ENCODE measurements at regions not wholly inside any gene's neighbourhood (a gene's known extent, or its start where the extent isn't known, plus 50 kb on each side); places are given as distances from the start of the nearest gene placed in this dataset.
"Not testable (repeated sequence)": the region's sequence is repeated elsewhere in the genome, so short reads cannot be mapped to it uniquely, and the experiment has no call there.

DNA sequence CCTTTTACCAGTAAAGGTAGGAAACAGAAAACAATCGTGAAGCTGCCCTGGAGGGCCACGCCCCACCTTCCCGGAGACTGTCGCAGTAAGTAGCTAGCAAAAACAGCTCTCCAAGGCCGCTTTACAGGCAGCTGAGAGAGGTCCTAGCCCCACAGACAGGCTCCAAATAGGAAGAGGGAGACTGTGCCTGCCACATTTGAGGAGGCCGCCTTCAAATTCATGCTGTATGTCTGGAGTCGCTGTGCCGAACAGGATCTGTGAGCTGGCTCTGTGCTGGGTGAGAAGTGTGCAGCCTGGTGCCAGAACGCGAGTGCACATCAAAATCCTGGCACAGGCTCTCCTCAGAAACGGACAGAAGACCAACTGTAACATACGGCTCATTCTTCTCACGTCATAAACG is 582.2 kb downstream of the CETN3 start:
- Histone ChIP-seq H3K4me3 (peak overlapping the region; percentile 47 to 51), H3K27ac (no peak overlapping the region), H3K4me1 (peaks cover 0 to 3% of the 10 kb centered on the region in 2 donors), H3K36me3 (no peaks in the 10 kb centered on the region), H3K9me3 (no peaks in the 10 kb centered on the region), H3K27me3 (no peaks in the 10 kb centered on the region)
- intact Hi-C loops (cut with DNase I), result no loop called here
- TF ChIP-seq, protein P1, sequence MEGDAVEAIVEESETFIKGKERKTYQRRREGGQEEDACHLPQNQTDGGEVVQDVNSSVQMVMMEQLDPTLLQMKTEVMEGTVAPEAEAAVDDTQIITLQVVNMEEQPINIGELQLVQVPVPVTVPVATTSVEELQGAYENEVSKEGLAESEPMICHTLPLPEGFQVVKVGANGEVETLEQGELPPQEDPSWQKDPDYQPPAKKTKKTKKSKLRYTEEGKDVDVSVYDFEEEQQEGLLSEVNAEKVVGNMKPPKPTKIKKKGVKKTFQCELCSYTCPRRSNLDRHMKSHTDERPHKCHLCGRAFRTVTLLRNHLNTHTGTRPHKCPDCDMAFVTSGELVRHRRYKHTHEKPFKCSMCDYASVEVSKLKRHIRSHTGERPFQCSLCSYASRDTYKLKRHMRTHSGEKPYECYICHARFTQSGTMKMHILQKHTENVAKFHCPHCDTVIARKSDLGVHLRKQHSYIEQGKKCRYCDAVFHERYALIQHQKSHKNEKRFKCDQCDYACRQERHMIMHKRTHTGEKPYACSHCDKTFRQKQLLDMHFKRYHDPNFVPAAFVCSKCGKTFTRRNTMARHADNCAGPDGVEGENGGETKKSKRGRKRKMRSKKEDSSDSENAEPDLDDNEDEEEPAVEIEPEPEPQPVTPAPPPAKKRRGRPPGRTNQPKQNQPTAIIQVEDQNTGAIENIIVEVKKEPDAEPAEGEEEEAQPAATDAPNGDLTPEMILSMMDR (IDR thresholded peaks at IDR 0.05), result no peak
- no peak for DNase-seq (ENCODE audit: low spot score in 2 of 2)

DNA sequence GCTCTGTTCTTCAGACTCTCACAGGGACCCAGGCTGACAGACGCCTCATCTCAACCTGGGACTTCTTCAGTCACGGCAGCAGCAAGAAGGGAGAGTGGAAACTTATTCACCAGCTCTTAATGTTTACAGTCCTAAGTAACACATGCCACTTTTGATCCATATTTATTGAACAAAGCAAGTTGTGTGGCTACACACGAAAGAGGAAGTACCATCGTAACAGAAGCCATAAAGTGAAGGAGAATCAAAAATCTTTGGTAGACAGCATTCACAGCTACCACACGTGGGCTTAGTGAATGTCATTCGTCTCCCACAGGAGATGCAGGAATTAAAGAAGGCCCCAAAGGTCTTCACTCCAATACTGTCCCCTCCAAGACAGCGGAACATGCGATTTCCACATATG is 582.6 kb downstream of the CETN3 start:
- Histone ChIP-seq H3K4me3 (peak overlapping the region in 1 of 2 donors; percentile 51), H3K27ac (no peak overlapping the region), H3K9me3 (no peaks in the 10 kb centered on the region), H3K27me3 (no peaks in the 10 kb centered on the region), H3K4me1 (peaks cover 0 to 3% of the 10 kb centered on the region in 2 donors), H3K36me3 (no peaks in the 10 kb centered on the region)
- TF ChIP-seq, protein P1 (IDR thresholded peaks at IDR 0.05), result no peak
- intact Hi-C loops (cut with DNase I), result no loop called here
- DNase-seq (ENCODE audit: low spot score in 2 of 2), result no peak

DNA sequence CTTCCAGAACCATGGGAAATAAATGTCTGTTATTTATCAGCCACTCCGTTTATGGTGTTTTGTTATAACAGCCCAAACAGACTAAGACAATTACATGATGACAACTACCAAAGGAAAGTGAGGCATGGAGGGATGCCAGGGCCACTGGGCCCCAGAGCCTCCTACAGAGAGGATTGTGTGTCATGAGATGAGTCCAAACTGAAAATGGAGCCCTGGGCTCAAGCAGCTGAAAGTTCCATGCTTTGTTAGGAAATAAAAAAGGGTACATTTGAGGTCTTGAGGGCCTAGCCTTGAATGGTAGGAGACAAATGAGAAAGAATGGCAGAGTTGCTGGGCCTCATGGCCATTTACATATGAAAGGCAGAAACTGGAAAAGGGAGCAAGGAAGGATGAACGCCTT is 586.5 kb downstream of the CETN3 start:
- Histone ChIP-seq H3K27ac (no peak overlapping the region), H3K36me3 (no peaks in the 10 kb centered on the region), H3K4me3 (no peak overlapping the region), H3K4me1 (peaks cover 0 to 3% of the 10 kb centered on the region in 2 donors), H3K27me3 (no peaks in the 10 kb centered on the region), H3K9me3 (peaks cover 0 to 3% of the 10 kb centered on the region in 2 donors)
- intact Hi-C loops (cut with DNase I), result no loop called here
- TF ChIP-seq, protein P1 (IDR thresholded peaks at IDR 0.05), result no peak
- no peak for DNase-seq (ENCODE audit: low spot score in 2 of 2)

DNA sequence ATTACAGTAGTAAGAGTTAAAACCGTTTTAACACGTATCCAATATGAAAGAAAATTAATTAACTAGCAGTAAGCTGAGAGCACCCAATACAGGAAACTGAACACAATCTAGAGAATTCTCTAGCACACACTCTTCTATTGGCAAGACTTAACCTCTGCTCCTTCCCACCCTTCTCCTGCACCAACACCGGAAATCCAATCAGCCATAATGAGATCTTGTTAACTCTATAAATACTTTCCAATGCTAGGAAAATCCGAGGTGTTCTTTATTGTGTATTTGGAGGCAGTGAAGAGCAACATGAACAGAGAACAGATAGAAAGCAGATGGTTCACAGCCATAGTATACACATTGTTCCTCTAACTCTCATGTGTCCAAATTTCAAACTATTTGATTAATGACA is 591.7 kb downstream of the CETN3 start:
- TF ChIP-seq, protein P1 (IDR thresholded peaks at IDR 0.05), result no peak
- no peak overlapping the region for H3K4me3 ChIP-seq
- H3K27ac ChIP-seq, result no peak overlapping the region
- no peaks in the 10 kb centered on the region for H3K27me3 ChIP-seq
- intact Hi-C loops (cut with DNase I), result no loop called here
- no peak for DNase-seq (ENCODE audit: low spot score in 2 of 2)
- H3K36me3 ChIP-seq, result no peaks in the 10 kb centered on the region
- H3K9me3 ChIP-seq, result peaks cover 0 to 3% of the 10 kb centered on the region in 2 donors
- no peaks in the 10 kb centered on the region for H3K4me1 ChIP-seq

DNA sequence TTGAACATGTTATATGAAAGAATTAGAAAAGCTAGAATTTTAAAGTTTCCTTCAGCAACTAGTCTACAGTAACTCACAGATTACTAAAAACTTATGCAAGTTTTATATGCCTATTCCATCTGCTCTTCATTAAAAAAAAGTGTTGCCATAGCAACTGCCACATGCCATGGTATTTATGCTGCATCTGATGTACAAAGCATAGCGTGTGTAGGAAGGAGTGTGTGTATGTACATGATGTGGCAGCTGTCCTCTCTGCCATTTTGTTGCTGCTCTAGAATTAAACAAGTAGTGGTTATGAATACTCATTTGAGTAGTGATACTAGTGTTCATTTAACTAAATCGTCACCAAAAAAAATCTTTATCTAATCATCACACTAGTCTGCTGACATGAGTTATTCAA is 593.5 kb downstream of the CETN3 start:
- Histone ChIP-seq H3K9me3 (no peaks in the 10 kb centered on the region), H3K4me3 (no peak overlapping the region), H3K4me1 (no peaks in the 10 kb centered on the region), H3K36me3 (no peaks in the 10 kb centered on the region), H3K27me3 (no peaks in the 10 kb centered on the region), H3K27ac (no peak overlapping the region)
- DNase-seq (ENCODE audit: low spot score in 2 of 2), result no peak
- TF ChIP-seq, protein P1 (IDR thresholded peaks at IDR 0.05), result no peak
- intact Hi-C loops (cut with DNase I), result no loop called here

DNA sequence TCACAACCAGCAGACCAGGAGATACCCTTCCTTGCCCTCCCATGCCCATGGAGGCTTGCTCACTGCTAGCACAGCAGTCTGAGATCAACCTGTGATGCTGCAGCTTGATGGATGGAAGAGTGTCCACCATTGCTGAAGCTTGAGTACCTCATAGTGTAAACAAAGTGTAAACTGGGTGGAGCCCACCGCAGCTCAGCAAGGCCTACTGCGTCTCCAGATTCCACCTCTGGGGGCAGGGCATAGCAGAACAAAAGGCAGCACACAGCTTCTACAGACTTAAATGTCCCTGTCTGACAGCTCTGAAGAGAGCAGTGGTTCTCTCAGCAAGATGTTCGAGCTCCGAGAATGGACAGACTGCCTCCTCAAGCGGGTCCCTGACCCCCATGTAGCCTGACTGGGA is 608.8 kb downstream of the CETN3 start:
- H3K4me1 ChIP-seq; H3K27ac ChIP-seq; H3K9me3 ChIP-seq; intact Hi-C loops (cut with DNase I); H3K27me3 ChIP-seq; DNase-seq (ENCODE audit: low spot score in 2 of 2); H3K4me3 ChIP-seq; H3K36me3 ChIP-seq: not testable (repeated sequence)

DNA sequence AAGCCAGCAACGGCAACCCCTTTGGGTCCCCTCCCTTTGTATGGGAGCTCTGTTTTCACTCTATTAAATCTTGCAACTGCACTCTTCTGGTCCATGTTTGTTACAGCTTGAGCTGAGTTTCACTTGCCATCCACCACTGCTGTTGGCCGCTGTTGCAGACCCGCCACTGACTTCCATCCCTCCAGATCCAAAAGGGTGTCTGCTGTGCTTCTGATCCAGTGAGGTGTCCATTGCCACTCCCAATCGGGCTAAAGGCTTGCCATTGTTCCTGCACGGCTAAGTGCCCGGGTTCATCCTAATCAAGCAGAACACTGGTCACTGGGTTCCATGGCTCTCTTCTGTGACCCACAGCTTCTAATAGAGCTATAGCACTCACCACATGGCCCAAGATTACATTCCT is 615.1 kb downstream of the CETN3 start:
- DNase-seq (ENCODE audit: low spot score in 2 of 2); H3K36me3 ChIP-seq; H3K27me3 ChIP-seq; H3K4me1 ChIP-seq; H3K27ac ChIP-seq; H3K9me3 ChIP-seq; intact Hi-C loops (cut with DNase I); H3K4me3 ChIP-seq: not testable (repeated sequence)

DNA sequence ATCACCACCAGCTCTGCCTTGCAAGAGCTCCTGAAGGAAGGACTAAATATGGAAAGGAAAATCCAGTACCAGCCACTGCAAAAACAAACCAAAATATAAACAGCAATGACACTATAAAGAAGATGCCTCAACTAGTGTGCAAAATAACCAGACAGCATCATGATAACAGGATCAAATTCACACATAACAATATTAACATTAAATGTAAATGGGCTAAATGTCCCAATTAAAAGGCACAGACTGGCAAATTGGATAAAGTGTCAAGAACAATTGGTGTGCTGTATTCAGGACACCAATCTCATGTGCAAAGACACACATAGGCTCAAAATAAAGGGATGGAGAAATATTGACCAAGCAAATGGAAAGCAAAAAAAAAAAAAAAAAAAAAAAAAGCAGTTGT is 629.8 kb downstream of the CETN3 start:
- intact Hi-C loops (cut with DNase I); H3K27ac ChIP-seq; H3K4me1 ChIP-seq; DNase-seq (ENCODE audit: low spot score in 2 of 2); H3K27me3 ChIP-seq; H3K4me3 ChIP-seq; H3K36me3 ChIP-seq: not testable (repeated sequence)
- peaks cover 20 to 26% of the 10 kb centered on the region in 2 donors for H3K9me3 ChIP-seq
